Chondrocyte (in vitro differentiated cells): ENCODE measurements at regions not wholly inside any gene's neighbourhood (a gene's known extent, or its start where the extent isn't known, plus 50 kb on each side); places are given as distances from the start of the nearest gene placed in this dataset.

Experiments
- DNase-seq: peaks from one replicate; pipeline ENCODE4 v3.0.0; 2021; ENCODE audit warnings: mixed read lengths, low spot score
- H3K27ac Mint-ChIP-seq: one replicate; pipeline ENCODE4 v1.8.0; 2021; ENCODE audit warnings: mild to moderate bottlenecking, moderate library complexity, mixed read lengths; ENCODE audit not compliant: unreplicated experiment
- H3K27me3 Mint-ChIP-seq: 2 replicates; pipeline ENCODE4 v1.8.0; 2021; ENCODE audit warnings: low read depth, mixed read lengths
- H3K36me3 Mint-ChIP-seq: 2 replicates; pipeline ENCODE4 v1.8.0; 2021; ENCODE audit warnings: low read depth, mixed read lengths
- H3K4me1 Mint-ChIP-seq: 2 replicates; pipeline ENCODE4 v1.8.0; 2021; ENCODE audit warnings: low read depth, mild to moderate bottlenecking, mixed read lengths
- H3K4me3 Mint-ChIP-seq: one replicate; pipeline ENCODE4 v1.8.0; 2021; ENCODE audit warnings: mild to moderate bottlenecking, moderate library complexity, mixed read lengths; ENCODE audit not compliant: unreplicated experiment
- H3K9me3 Mint-ChIP-seq: 2 replicates; pipeline ENCODE4 v1.8.0; 2021; ENCODE audit warnings: low read depth, mixed read lengths
- TF ChIP-seq, protein P1 (sequence below): fragments of 200-600 bp; sonication (generic); IDR thresholded peaks from 2 replicates; pipeline ENCODE4 v1.5.0; 2021; ENCODE audit warnings: antibody characterized with exemption, mild to moderate bottlenecking, moderate library complexity

DNA sequence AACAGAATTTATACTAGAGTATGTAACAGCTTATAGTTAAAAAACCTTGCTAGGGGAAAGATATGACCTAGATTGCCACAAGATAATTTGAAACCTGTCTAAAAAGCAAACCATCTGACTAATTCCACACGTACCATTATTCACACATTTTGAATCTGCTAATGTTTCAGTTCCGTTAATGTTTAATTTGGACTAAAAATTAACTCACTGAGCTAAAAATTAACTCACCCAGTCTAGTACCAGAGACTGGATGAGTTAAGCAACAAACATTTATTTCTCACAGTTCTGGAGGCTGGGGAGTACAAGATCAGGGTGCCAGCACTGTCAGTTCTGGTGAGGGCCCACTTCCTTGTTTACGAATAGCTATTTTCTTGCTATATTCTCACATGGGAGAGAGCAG lies 231.5 kb upstream of the DIAPH2 start:
- Mint-ChIP-seq H3K4me3 (no peak overlapping the region), H3K36me3 (no peaks in the 10 kb centered on the region), H3K27me3 (no peaks in the 10 kb centered on the region), H3K9me3 (peaks cover 3% of the 10 kb centered on the region), H3K27ac (no peak overlapping the region), H3K4me1 (peaks cover 6% of the 10 kb centered on the region)
- no peak for DNase-seq
- TF ChIP-seq, protein P1, sequence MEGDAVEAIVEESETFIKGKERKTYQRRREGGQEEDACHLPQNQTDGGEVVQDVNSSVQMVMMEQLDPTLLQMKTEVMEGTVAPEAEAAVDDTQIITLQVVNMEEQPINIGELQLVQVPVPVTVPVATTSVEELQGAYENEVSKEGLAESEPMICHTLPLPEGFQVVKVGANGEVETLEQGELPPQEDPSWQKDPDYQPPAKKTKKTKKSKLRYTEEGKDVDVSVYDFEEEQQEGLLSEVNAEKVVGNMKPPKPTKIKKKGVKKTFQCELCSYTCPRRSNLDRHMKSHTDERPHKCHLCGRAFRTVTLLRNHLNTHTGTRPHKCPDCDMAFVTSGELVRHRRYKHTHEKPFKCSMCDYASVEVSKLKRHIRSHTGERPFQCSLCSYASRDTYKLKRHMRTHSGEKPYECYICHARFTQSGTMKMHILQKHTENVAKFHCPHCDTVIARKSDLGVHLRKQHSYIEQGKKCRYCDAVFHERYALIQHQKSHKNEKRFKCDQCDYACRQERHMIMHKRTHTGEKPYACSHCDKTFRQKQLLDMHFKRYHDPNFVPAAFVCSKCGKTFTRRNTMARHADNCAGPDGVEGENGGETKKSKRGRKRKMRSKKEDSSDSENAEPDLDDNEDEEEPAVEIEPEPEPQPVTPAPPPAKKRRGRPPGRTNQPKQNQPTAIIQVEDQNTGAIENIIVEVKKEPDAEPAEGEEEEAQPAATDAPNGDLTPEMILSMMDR = no peak

DNA sequence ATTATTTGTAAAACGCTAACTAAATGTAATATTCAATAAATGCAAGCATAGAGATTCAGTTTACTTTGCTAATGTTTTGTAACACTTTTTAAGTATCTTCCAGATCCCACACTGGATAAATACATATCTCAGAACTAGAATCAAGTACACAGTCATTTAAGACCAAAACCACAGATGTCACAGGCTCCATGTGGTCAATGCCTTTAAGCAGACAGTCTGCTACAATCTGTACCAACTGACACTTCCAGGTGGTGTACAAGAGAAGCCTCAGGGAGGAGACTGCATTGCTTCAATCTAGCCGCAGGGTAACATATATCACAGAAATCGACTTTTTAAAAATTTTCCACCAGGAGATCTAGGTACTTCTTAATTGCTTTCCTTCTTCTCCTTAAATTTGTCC lies 229.6 kb upstream of the DIAPH2 start:
- Mint-ChIP-seq H3K4me3 (no peak overlapping the region), H3K27ac (no peak overlapping the region), H3K27me3 (peaks cover 8% of the 10 kb centered on the region), H3K9me3 (peaks cover 3% of the 10 kb centered on the region), H3K4me1 (peaks cover 2% of the 10 kb centered on the region), H3K36me3 (no peaks in the 10 kb centered on the region)
- TF ChIP-seq, protein P1 = no peak
- no peak for DNase-seq

DNA sequence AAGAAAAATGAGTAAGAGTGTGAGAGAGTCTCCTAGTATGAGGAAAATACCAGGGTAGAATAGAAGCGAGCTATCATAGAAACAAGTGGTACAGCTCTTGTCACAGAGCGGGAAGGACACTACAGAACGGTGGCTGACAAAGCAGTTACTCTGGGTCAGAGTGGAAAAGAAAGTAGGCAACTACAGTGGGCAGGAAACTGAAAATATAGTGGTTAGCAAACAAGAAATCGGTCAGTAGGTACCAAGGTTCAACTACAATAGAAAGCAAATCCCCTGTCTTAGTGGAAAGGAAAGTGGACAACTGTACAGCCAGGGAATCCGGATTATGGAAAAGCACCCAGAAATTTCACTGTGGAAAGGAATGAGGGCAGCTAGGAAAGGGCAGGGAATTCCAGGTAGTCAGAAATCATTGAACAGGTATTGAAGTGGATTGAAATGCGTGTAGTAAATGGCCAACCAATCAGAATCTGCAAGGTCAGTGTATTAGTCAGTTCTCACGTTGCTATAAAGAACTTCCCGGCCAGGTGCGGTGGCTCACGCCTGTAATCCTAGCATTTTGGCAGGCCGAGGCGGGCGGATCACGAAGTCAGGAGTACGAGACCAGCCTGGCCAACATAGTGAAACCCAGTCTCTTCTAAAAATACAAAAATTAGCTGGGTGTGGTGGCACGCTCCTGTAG lies 219.6 kb upstream of the DIAPH2 start:
- TF ChIP-seq, protein P1 = no peak
- Mint-ChIP-seq H3K27ac (no peak overlapping the region), H3K27me3 (peaks cover 19% of the 10 kb centered on the region), H3K4me1 (peaks cover 3% of the 10 kb centered on the region), H3K9me3 (no peaks in the 10 kb centered on the region), H3K36me3 (no peaks in the 10 kb centered on the region), H3K4me3 (no peak overlapping the region)
- DNase-seq = no peak

DNA sequence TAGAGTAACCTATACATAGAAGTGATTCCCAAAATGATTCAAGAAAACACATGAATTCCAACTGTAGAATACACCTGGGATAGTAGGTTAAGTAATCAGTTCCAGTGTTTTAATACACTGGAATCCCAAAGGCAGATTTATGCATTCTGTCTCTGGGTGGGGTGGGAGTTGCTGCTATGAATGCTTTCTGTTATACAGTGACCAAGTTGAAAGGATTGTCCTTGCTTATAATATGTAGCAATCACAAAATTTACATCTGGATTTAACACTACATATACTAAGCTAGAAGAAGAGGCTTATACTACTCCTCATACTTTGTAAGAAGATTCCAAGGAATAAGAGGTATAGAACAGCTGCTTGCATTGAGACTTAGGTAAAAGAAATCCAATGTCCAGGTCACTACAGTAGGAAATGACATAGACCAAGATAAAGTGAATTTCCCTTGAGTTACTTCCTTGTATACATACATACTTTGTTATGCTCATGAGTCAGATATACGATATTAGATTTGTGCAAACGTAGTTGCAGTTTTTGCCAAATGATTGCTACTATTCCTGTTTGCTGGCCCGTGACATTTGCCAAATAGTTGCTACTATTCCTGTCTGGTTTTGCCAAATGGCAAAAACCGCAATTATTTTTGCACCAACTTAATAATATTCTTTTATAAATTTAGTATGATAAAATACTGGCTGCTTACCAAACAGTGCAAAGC lies 210.5 kb upstream of the DIAPH2 start:
- no peaks in the 10 kb centered on the region for H3K9me3 Mint-ChIP-seq
- DNase-seq = no peak
- no peaks in the 10 kb centered on the region for H3K4me1 Mint-ChIP-seq
- no peak overlapping the region for H3K4me3 Mint-ChIP-seq
- TF ChIP-seq, protein P1 = no peak
- no peak overlapping the region for H3K27ac Mint-ChIP-seq
- H3K36me3 Mint-ChIP-seq = no peaks in the 10 kb centered on the region
- no peaks in the 10 kb centered on the region for H3K27me3 Mint-ChIP-seq

DNA sequence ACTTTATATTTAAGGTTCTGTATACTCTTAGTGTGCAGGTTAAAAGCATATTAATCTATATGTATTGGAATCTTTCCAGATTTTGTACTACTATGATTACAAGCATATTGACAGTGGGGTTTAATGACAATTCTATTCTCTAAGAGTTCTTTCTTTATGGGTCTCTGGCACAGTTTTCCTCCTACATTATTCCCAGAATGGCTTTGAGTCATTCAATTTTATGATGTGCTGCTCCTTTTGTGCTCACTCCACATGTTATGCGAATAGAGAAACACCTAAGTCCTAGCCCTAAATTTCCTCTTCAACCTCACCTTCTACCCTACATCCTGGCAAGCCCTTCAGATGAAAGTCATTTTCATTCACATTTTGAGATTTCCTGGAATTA lies 209.9 kb upstream of the DIAPH2 start:
- no peak for DNase-seq
- H3K4me1 Mint-ChIP-seq = no peaks in the 10 kb centered on the region
- TF ChIP-seq, protein P1 = no peak
- no peaks in the 10 kb centered on the region for H3K9me3 Mint-ChIP-seq
- H3K4me3 Mint-ChIP-seq = no peak overlapping the region
- H3K27me3 Mint-ChIP-seq = no peaks in the 10 kb centered on the region
- H3K36me3 Mint-ChIP-seq = no peaks in the 10 kb centered on the region
- no peak overlapping the region for H3K27ac Mint-ChIP-seq
